ENCODE measurements at regions not wholly inside any gene's neighbourhood (a gene's known extent, or its start where the extent isn't known, plus 50 kb on each side); places are given as distances from the start of the nearest gene placed in this dataset.

GRCh38 chr1:232425421-232425820 lies 204.5 kb downstream of the SIPA1L2 start:
- ChIA-PET CTCF (no interaction called here), POLR2A (no interaction called here)
- no peak for DNase-seq
- no peak overlapping the region for H3K4me3 ChIP-seq (ENCODE audit: low read depth, low read length)
- Mint-ChIP-seq H3K36me3 (ENCODE audit: insufficient read depth, unreplicated experiment) (peaks cover 20% of the 10 kb centered on the region), H3K9me3 (ENCODE audit: unreplicated experiment) (no peaks in the 10 kb centered on the region), H3K4me1 (ENCODE audit: low read depth, unreplicated experiment) (no peaks in the 10 kb centered on the region), H3K27ac (ENCODE audit: unreplicated experiment) (no peak overlapping the region), H3K4me3 (ENCODE audit: unreplicated experiment) (no peak overlapping the region), H3K27me3 (ENCODE audit: insufficient read depth, unreplicated experiment) (no peaks in the 10 kb centered on the region)
- TF ChIP-seq, protein P1, sequence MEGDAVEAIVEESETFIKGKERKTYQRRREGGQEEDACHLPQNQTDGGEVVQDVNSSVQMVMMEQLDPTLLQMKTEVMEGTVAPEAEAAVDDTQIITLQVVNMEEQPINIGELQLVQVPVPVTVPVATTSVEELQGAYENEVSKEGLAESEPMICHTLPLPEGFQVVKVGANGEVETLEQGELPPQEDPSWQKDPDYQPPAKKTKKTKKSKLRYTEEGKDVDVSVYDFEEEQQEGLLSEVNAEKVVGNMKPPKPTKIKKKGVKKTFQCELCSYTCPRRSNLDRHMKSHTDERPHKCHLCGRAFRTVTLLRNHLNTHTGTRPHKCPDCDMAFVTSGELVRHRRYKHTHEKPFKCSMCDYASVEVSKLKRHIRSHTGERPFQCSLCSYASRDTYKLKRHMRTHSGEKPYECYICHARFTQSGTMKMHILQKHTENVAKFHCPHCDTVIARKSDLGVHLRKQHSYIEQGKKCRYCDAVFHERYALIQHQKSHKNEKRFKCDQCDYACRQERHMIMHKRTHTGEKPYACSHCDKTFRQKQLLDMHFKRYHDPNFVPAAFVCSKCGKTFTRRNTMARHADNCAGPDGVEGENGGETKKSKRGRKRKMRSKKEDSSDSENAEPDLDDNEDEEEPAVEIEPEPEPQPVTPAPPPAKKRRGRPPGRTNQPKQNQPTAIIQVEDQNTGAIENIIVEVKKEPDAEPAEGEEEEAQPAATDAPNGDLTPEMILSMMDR (IDR thresholded peaks at IDR 0.05; ENCODE audit: insufficient read depth in 1 of 2, low read depth in 1 of 2, low read length in 1 of 2, severe bottlenecking in 1 of 2, unreplicated experiment in 1 of 2): no peak
- no peaks in the 10 kb centered on the region for H3K9me3 ChIP-seq
- no TSS peak for BruUV-seq (replicated peaks)
- H3K4me1 ChIP-seq: no peaks in the 10 kb centered on the region
- H3K27me3 ChIP-seq (replicated peaks; ENCODE audit: control insufficient read depth, insufficient read depth, low read length): no peaks in the 10 kb centered on the region
- intact Hi-C loops (cut with micrococcal nuclease; ENCODE audit: unreplicated experiment): no loop called here
- no peaks in the 10 kb centered on the region for H3K36me3 ChIP-seq (ENCODE audit: control insufficient read depth, insufficient read depth, low read length)

- H3K27me3 ChIP-seq (replicated peaks; ENCODE audit: control insufficient read depth, insufficient read depth, low read length): no peaks in the 10 kb centered on the region
- Mint-ChIP-seq H3K27me3 (ENCODE audit: insufficient read depth, unreplicated experiment) (no peaks in the 10 kb centered on the region), H3K27ac (ENCODE audit: unreplicated experiment) (no peak overlapping the region), H3K9me3 (ENCODE audit: unreplicated experiment) (no peaks in the 10 kb centered on the region), H3K4me3 (ENCODE audit: unreplicated experiment) (no peak overlapping the region), H3K4me1 (ENCODE audit: low read depth, unreplicated experiment) (no peaks in the 10 kb centered on the region), H3K36me3 (ENCODE audit: insufficient read depth, unreplicated experiment) (peaks cover 20% of the 10 kb centered on the region)
- H3K9me3 ChIP-seq: no peaks in the 10 kb centered on the region
- ChIA-PET CTCF (no interaction called here), POLR2A (no interaction called here)
- TF ChIP-seq, protein P1 (IDR thresholded peaks at IDR 0.05; ENCODE audit: insufficient read depth in 1 of 2, low read depth in 1 of 2, low read length in 1 of 2, severe bottlenecking in 1 of 2, unreplicated experiment in 1 of 2): no peak
- H3K36me3 ChIP-seq (ENCODE audit: control insufficient read depth, insufficient read depth, low read length): no peaks in the 10 kb centered on the region
- H3K4me3 ChIP-seq (ENCODE audit: low read depth, low read length): no peak overlapping the region
- no TSS peak for BruUV-seq (replicated peaks)
- no peaks in the 10 kb centered on the region for H3K4me1 ChIP-seq
- intact Hi-C loops (cut with micrococcal nuclease; ENCODE audit: unreplicated experiment): no loop called here
- DNase-seq: no peak
Observed at GRCh38 chr1:232423591-232423990, 206.3 kb downstream of the SIPA1L2 start.

DNA sequence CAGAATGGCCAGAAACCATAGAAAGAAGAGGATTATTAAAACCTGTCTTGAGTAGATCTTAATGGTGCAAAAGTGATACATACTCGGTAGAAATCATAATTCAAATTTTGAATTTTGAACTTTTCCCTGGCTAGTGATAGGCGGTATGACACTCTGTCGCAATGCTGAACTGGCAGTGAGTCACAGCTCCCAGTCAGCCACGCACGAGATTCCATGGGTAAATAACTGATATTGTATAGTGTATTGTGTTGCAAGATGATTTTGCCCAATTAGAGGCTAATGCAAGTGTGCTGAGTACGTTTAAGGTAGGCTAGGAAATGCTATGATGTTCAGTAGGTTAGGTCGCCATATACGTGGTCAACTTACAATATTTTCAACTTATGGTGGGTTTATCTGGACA lies 207.0 kb downstream of the SIPA1L2 start:
- Mint-ChIP-seq H3K27me3 (ENCODE audit: insufficient read depth, unreplicated experiment) (no peaks in the 10 kb centered on the region), H3K4me1 (ENCODE audit: low read depth, unreplicated experiment) (no peaks in the 10 kb centered on the region), H3K9me3 (ENCODE audit: unreplicated experiment) (no peaks in the 10 kb centered on the region), H3K27ac (ENCODE audit: unreplicated experiment) (no peak overlapping the region), H3K36me3 (ENCODE audit: insufficient read depth, unreplicated experiment) (peaks cover 20% of the 10 kb centered on the region), H3K4me3 (ENCODE audit: unreplicated experiment) (no peak overlapping the region)
- no TSS peak for BruUV-seq (replicated peaks)
- ChIA-PET POLR2A (no interaction called here), CTCF (no interaction called here)
- Histone ChIP-seq H3K4me1 (no peaks in the 10 kb centered on the region), H3K27me3 (replicated peaks; ENCODE audit: control insufficient read depth, insufficient read depth, low read length) (no peaks in the 10 kb centered on the region), H3K36me3 (ENCODE audit: control insufficient read depth, insufficient read depth, low read length) (no peaks in the 10 kb centered on the region), H3K4me3 (ENCODE audit: low read depth, low read length) (no peak overlapping the region), H3K9me3 (no peaks in the 10 kb centered on the region)
- DNase-seq: no peak
- intact Hi-C loops (cut with micrococcal nuclease; ENCODE audit: unreplicated experiment): no loop called here
- TF ChIP-seq, protein P1 (IDR thresholded peaks at IDR 0.05; ENCODE audit: insufficient read depth in 1 of 2, low read depth in 1 of 2, low read length in 1 of 2, severe bottlenecking in 1 of 2, unreplicated experiment in 1 of 2): no peak
